Fibroblast of lung (primary cell): ENCODE measurements at regions not wholly inside any gene's neighbourhood (a gene's known extent, or its start where the extent isn't known, plus 50 kb on each side); places are given as distances from the start of the nearest gene placed in this dataset.

Source experiments
- EZH2 ChIP-seq: IDR thresholded peaks from 2 replicates; pipeline ENCODE4 v1.5.1; 2012; ENCODE audit warnings: low read length, control low read depth, mild to moderate bottlenecking; ENCODE audit errors: missing control alignments
- TF ChIP-seq, protein P1 (sequence below), 2 donors: IDR thresholded peaks in 1 of 2; conservative IDR thresholded peaks in 1 of 2; 1 replicate in 1 of 2; 2 replicates in 1 of 2; pipeline ENCODE4 v1.5.1; 2011 to 2012; ENCODE audit warnings: low read length in 2 of 2, control low read depth in 1 of 2, inconsistent platforms in 1 of 2, low read depth in 1 of 2, mild to moderate bottlenecking in 1 of 2

DNA sequence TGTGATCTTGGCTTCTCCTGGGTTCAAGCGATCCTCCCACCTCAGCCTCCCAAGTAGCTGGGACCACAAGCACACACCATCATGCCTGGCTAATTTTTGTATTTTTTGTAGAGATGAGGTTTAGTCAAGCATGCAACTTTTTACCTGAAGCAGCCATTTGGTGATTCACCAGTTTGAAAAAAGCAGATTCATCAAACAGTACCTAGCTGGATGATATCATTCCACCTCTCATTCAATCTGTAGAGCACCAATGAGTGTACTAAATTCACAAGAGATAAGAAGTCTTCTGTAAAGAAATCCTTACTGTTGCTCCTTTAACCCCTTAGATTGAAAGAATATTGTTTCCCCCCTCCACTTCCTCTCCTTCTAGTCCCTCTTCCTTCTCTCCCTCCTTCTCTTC is 261.1 kb upstream of the RFC3 start:
- TF ChIP-seq, protein P1, sequence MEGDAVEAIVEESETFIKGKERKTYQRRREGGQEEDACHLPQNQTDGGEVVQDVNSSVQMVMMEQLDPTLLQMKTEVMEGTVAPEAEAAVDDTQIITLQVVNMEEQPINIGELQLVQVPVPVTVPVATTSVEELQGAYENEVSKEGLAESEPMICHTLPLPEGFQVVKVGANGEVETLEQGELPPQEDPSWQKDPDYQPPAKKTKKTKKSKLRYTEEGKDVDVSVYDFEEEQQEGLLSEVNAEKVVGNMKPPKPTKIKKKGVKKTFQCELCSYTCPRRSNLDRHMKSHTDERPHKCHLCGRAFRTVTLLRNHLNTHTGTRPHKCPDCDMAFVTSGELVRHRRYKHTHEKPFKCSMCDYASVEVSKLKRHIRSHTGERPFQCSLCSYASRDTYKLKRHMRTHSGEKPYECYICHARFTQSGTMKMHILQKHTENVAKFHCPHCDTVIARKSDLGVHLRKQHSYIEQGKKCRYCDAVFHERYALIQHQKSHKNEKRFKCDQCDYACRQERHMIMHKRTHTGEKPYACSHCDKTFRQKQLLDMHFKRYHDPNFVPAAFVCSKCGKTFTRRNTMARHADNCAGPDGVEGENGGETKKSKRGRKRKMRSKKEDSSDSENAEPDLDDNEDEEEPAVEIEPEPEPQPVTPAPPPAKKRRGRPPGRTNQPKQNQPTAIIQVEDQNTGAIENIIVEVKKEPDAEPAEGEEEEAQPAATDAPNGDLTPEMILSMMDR (conservative IDR thresholded peaks at IDR 0.05 in 1 of 2, IDR thresholded peaks at IDR 0.05 in 1 of 2; ENCODE audit: low read depth in 1 of 2, low read length in 2 of 2), result no peak
- no peak for TF ChIP-seq EZH2
